Lower lobe of right lung (tissue), 2 donors: ENCODE measurements at regions not wholly inside any gene's neighbourhood (a gene's known extent, or its start where the extent isn't known, plus 50 kb on each side); places are given as distances from the start of the nearest gene placed in this dataset.

Experiments
- ATAC-seq, 2 donors: fragments of 200-7000 bp; cut with Tn5 transposase; one replicate each; pipeline ENCODE4 v1.9.1; 2020 to 2022; ENCODE audit warnings: mild to moderate bottlenecking in 2 of 2, moderate library complexity in 2 of 2
- DNase-seq: peaks from one replicate; pipeline ENCODE4 v3.0.0-alpha.2; 2020
- H3K27ac ChIP-seq: fragments of 200-600 bp; one replicate; pipeline ENCODE4 v1.8.0; 2022
- H3K27me3 ChIP-seq: fragments of 200-600 bp; one replicate; pipeline ENCODE4 v1.8.0; 2022; ENCODE audit warnings: low read depth
- H3K36me3 ChIP-seq: fragments of 200-600 bp; one replicate; pipeline ENCODE4 v1.8.0; 2022; ENCODE audit warnings: mild to moderate bottlenecking
- H3K4me1 ChIP-seq: fragments of 200-600 bp; one replicate; pipeline ENCODE4 v1.8.0; 2022
- H3K4me3 ChIP-seq: fragments of 200-600 bp; one replicate; pipeline ENCODE4 v1.8.0; 2022; ENCODE audit warnings: mild to moderate bottlenecking
- H3K9me3 ChIP-seq: fragments of 200-600 bp; one replicate; pipeline ENCODE4 v1.8.0; 2022
- intact Hi-C: fragments of 100-400 bp; cut with DNase I; formaldehyde crosslinking; loops from one replicate; pipeline ENCODE4 v1.11.0; 2022
- TF ChIP-seq, protein P1 (sequence below): fragments of 200-600 bp; IDR thresholded peaks from one replicate; pipeline ENCODE4 v1.8.0; 2022; ENCODE audit warnings: antibody characterized with exemption, mild to moderate bottlenecking
- donor health status: DM: no; HTN: yes; CAD: no; lungs with severe emphysema.

GRCh38 chr7:91342346-91342745 lies 78.1 kb downstream of the FZD1 start:
- ATAC-seq (no peak), DNase-seq (no peak)
- no peak overlapping the region for H3K27ac ChIP-seq
- intact Hi-C loops, result no loop called here
- H3K36me3 ChIP-seq, result no peaks in the 10 kb centered on the region
- H3K9me3 ChIP-seq, result no peaks in the 10 kb centered on the region
- no peaks in the 10 kb centered on the region for H3K27me3 ChIP-seq
- TF ChIP-seq, protein P1, sequence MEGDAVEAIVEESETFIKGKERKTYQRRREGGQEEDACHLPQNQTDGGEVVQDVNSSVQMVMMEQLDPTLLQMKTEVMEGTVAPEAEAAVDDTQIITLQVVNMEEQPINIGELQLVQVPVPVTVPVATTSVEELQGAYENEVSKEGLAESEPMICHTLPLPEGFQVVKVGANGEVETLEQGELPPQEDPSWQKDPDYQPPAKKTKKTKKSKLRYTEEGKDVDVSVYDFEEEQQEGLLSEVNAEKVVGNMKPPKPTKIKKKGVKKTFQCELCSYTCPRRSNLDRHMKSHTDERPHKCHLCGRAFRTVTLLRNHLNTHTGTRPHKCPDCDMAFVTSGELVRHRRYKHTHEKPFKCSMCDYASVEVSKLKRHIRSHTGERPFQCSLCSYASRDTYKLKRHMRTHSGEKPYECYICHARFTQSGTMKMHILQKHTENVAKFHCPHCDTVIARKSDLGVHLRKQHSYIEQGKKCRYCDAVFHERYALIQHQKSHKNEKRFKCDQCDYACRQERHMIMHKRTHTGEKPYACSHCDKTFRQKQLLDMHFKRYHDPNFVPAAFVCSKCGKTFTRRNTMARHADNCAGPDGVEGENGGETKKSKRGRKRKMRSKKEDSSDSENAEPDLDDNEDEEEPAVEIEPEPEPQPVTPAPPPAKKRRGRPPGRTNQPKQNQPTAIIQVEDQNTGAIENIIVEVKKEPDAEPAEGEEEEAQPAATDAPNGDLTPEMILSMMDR, result no peak
- H3K4me1 ChIP-seq, result peaks cover 33% of the 10 kb centered on the region
- H3K4me3 ChIP-seq, result no peak overlapping the region

- no peak overlapping the region for H3K4me3 ChIP-seq
- ATAC-seq (no peak), DNase-seq (no peak)
- H3K9me3 ChIP-seq, result no peaks in the 10 kb centered on the region
- H3K27ac ChIP-seq, result no peak overlapping the region
- TF ChIP-seq, protein P1, result no peak
- no peaks in the 10 kb centered on the region for H3K27me3 ChIP-seq
- intact Hi-C loops, result no loop called here
- no peaks in the 10 kb centered on the region for H3K36me3 ChIP-seq
- H3K4me1 ChIP-seq, result peaks cover 44% of the 10 kb centered on the region
These were observed 79.3 kb downstream of the FZD1 start for GRCh38 chr7:91343420-91343960.

GRCh38 chr7:91343996-91344629 lies 79.9 kb downstream of the FZD1 start:
- Histone ChIP-seq H3K27ac (no peak overlapping the region), H3K36me3 (no peaks in the 10 kb centered on the region), H3K9me3 (no peaks in the 10 kb centered on the region), H3K4me3 (no peak overlapping the region), H3K4me1 (peaks cover 49% of the 10 kb centered on the region), H3K27me3 (no peaks in the 10 kb centered on the region)
- intact Hi-C loops, result no loop called here
- DNase-seq (no peak), ATAC-seq (no peak)
- TF ChIP-seq, protein P1, result no peak

- Histone ChIP-seq H3K4me1 (peaks cover 49% of the 10 kb centered on the region), H3K9me3 (no peaks in the 10 kb centered on the region), H3K27me3 (no peaks in the 10 kb centered on the region), H3K27ac (no peak overlapping the region), H3K4me3 (no peak overlapping the region), H3K36me3 (no peaks in the 10 kb centered on the region)
- DNase-seq (no peak), ATAC-seq (no peak)
- intact Hi-C loops, result no loop called here
- TF ChIP-seq, protein P1, result no peak
These were observed 80.7 kb downstream of the FZD1 start for GRCh38 chr7:91344911-91345310.

DNA sequence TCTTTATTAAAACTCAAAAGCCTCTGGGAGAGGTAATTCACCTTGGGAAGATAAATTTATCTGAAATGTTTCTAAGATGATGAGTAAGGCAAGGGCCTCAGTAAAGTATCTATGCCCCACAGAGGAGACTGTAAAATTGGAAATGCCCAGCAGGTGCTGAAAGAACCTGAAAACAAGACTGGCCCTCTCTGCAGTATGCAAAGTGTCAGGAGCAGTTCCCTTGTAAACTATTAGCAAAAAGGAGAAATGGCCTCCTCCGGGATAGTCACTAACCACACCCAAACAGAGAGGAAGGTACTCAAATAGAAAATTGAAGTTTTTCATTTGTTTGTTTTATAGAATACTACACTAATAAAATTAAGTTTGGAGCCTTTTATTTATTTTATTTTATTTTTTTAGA lies 81.2 kb downstream of the FZD1 start:
- H3K9me3 ChIP-seq, result no peaks in the 10 kb centered on the region
- H3K27ac ChIP-seq, result no peak overlapping the region
- TF ChIP-seq, protein P1, result no peak
- H3K27me3 ChIP-seq, result no peaks in the 10 kb centered on the region
- peaks cover 49% of the 10 kb centered on the region for H3K4me1 ChIP-seq
- intact Hi-C loops, result no loop called here
- H3K4me3 ChIP-seq, result no peak overlapping the region
- DNase-seq (no peak), ATAC-seq (no peak)
- no peaks in the 10 kb centered on the region for H3K36me3 ChIP-seq
